ENCODE measurements at regions not wholly inside any gene's neighbourhood (a gene's known extent, or its start where the extent isn't known, plus 50 kb on each side); places are given as distances from the start of the nearest gene placed in this dataset.

DNA sequence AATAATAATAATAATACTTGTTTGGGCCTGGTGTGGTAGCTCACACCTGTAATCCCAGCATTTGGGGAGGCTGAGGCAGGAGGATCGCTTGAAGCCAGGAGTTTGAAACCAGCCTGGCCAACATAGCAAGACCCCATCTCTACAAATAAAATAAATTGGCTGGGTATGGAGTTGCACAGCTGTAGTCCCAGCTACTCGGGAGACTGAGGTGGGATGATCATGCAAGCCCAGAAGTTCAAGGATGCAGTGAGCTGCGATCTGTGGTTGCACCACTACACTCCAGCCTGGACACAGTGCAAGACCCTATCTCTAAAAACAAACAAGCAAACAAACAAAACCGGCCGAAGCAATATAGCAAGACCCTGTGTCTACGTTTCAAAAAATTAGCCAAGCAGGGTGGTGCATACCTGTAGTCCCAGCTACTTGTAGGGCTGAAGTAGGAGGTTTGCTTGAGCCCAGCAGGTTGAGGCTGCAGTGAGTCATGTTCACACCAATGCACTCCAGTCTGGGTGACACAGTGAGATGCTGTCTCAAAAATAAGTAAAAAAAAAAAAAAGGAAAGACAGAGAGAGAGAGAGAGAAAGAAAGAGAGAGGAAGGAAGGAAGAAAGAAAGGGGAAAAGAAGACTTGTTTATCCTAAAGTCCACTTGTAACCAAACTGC lies 85.6 kb upstream of the KDM7A start:
- Histone ChIP-seq H3K4me1 (ENCODE audit: insufficient read depth, low read length) (no peaks in the 10 kb centered on the region), H3K27me3 (ENCODE audit: insufficient read depth, low read length) (peaks cover 38% of the 10 kb centered on the region), H2AFZ (ENCODE audit: low read depth, low read length) (no peak overlapping the region), H3K9ac (ENCODE audit: low read length) (no peak overlapping the region), H3K36me3 (ENCODE audit: insufficient read depth, low read length) (no peaks in the 10 kb centered on the region), H4K20me1 (ENCODE audit: insufficient read depth, low read length) (no peaks in the 10 kb centered on the region), H3K4me3 (ENCODE audit: insufficient read depth, low read depth, low read length) (no peak overlapping the region), H3K79me2 (ENCODE audit: insufficient read depth, low read length) (no peaks in the 10 kb centered on the region), H3K4me2 (ENCODE audit: low read length) (no peak overlapping the region), H3K27ac (ENCODE audit: low read depth, low read length) (no peak overlapping the region), H3K9me3 (ENCODE audit: insufficient read depth, low read depth, low read length) (no peaks in the 10 kb centered on the region)
- TF ChIP-seq EZH2 (IDR thresholded peaks at IDR 0.05; ENCODE audit: insufficient read depth, low read length) = no peak
- TF ChIP-seq, protein P1, sequence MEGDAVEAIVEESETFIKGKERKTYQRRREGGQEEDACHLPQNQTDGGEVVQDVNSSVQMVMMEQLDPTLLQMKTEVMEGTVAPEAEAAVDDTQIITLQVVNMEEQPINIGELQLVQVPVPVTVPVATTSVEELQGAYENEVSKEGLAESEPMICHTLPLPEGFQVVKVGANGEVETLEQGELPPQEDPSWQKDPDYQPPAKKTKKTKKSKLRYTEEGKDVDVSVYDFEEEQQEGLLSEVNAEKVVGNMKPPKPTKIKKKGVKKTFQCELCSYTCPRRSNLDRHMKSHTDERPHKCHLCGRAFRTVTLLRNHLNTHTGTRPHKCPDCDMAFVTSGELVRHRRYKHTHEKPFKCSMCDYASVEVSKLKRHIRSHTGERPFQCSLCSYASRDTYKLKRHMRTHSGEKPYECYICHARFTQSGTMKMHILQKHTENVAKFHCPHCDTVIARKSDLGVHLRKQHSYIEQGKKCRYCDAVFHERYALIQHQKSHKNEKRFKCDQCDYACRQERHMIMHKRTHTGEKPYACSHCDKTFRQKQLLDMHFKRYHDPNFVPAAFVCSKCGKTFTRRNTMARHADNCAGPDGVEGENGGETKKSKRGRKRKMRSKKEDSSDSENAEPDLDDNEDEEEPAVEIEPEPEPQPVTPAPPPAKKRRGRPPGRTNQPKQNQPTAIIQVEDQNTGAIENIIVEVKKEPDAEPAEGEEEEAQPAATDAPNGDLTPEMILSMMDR (IDR thresholded peaks at IDR 0.05; ENCODE audit: insufficient read depth, low read depth, low read length) = no peak
- DNase-seq (ENCODE audit: low read depth) = no peak
- Mint-ChIP-seq H3K4me1 (ENCODE audit: low read depth, unreplicated experiment) (peaks cover 6% of the 10 kb centered on the region), H3K4me3 (ENCODE audit: unreplicated experiment) (no peak overlapping the region), H3K27me3 (ENCODE audit: low read depth, unreplicated experiment) (peaks cover 32% of the 10 kb centered on the region), H3K27ac (ENCODE audit: unreplicated experiment) (no peak overlapping the region), H3K36me3 (ENCODE audit: low read depth, unreplicated experiment) (peaks cover 1% of the 10 kb centered on the region), H3K9me3 (ENCODE audit: unreplicated experiment) (peaks cover 3% of the 10 kb centered on the region)
- no peak for FAIRE-seq

DNA sequence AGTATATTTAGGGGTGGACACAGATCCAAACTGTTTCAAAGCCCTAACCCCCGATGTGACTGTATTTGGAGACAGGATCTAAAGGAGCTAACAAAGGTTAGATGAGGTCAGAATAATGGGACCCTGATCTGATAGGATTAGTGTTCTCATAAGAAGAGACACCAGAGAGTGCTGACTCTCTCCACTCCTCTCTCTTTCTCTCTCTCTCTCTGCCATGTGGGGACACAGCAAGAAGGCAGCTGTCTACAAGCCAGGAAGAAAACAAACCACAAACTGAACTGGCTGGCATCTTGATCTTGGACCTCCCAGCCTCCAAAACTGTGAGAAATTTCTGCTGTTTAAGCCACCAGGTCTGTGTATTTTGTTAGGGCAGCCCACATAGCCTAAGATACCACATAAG lies 84.7 kb upstream of the KDM7A start:
- no peaks in the 10 kb centered on the region for H3K36me3 ChIP-seq (ENCODE audit: insufficient read depth, low read length)
- H3K9me3 ChIP-seq (ENCODE audit: insufficient read depth, low read depth, low read length) = no peaks in the 10 kb centered on the region
- H3K4me1 Mint-ChIP-seq (ENCODE audit: low read depth, unreplicated experiment) = peaks cover 6% of the 10 kb centered on the region
- DNase-seq (ENCODE audit: low read depth) (no peak), FAIRE-seq (no peak)
- H3K4me3 Mint-ChIP-seq (ENCODE audit: unreplicated experiment) = no peak overlapping the region
- no peaks in the 10 kb centered on the region for H3K4me1 ChIP-seq (ENCODE audit: insufficient read depth, low read length)
- H3K4me2 ChIP-seq (ENCODE audit: low read length) = no peak overlapping the region
- H3K36me3 Mint-ChIP-seq (ENCODE audit: low read depth, unreplicated experiment) = peaks cover 3% of the 10 kb centered on the region
- no peak overlapping the region for H3K27ac ChIP-seq (ENCODE audit: low read depth, low read length)
- H3K9ac ChIP-seq (ENCODE audit: low read length) = no peak overlapping the region
- no peak overlapping the region for H2AFZ ChIP-seq (ENCODE audit: low read depth, low read length)
- H3K27me3 Mint-ChIP-seq (ENCODE audit: low read depth, unreplicated experiment) = peaks cover 29% of the 10 kb centered on the region
- TF ChIP-seq EZH2 (IDR thresholded peaks at IDR 0.05; ENCODE audit: insufficient read depth, low read length) = no peak
- TF ChIP-seq, protein P1 (IDR thresholded peaks at IDR 0.05; ENCODE audit: insufficient read depth, low read depth, low read length) = no peak
- no peaks in the 10 kb centered on the region for H4K20me1 ChIP-seq (ENCODE audit: insufficient read depth, low read length)
- no peaks in the 10 kb centered on the region for H3K79me2 ChIP-seq (ENCODE audit: insufficient read depth, low read length)
- H3K4me3 ChIP-seq (ENCODE audit: insufficient read depth, low read depth, low read length) = no peak overlapping the region
- peaks cover 38% of the 10 kb centered on the region for H3K27me3 ChIP-seq (ENCODE audit: insufficient read depth, low read length)
- peaks cover 3% of the 10 kb centered on the region for H3K9me3 Mint-ChIP-seq (ENCODE audit: unreplicated experiment)
- no peak overlapping the region for H3K27ac Mint-ChIP-seq (ENCODE audit: unreplicated experiment)

DNA sequence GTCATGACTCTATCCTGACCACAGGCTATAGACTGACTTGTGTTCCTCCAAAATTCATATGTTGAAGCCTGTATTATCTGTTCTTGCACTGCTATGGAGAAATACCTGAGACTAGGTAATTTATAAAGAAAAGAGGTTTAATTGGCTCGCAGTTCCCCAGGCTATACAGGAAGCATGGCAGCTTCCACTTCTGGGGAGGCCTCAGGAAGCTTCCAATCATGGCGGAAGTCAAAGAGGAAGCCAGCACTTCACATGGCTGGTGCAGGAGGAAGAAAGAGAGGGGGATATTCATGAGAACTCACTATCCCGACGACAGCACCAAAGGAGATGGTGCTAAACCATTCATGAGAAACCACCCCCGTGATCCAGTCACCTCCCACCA lies 84.3 kb upstream of the KDM7A start:
- peaks cover 29% of the 10 kb centered on the region for H3K27me3 Mint-ChIP-seq (ENCODE audit: low read depth, unreplicated experiment)
- H3K4me3 Mint-ChIP-seq (ENCODE audit: unreplicated experiment) = no peak overlapping the region
- Histone ChIP-seq H3K36me3 (ENCODE audit: insufficient read depth, low read length) (no peaks in the 10 kb centered on the region), H3K79me2 (ENCODE audit: insufficient read depth, low read length) (no peaks in the 10 kb centered on the region), H3K27ac (ENCODE audit: low read depth, low read length) (no peak overlapping the region), H3K9me3 (ENCODE audit: insufficient read depth, low read depth, low read length) (no peaks in the 10 kb centered on the region), H3K4me3 (ENCODE audit: insufficient read depth, low read depth, low read length) (no peak overlapping the region), H4K20me1 (ENCODE audit: insufficient read depth, low read length) (no peaks in the 10 kb centered on the region), H3K4me2 (ENCODE audit: low read length) (no peak overlapping the region), H2AFZ (ENCODE audit: low read depth, low read length) (no peak overlapping the region), H3K27me3 (ENCODE audit: insufficient read depth, low read length) (peaks cover 38% of the 10 kb centered on the region), H3K9ac (ENCODE audit: low read length) (no peak overlapping the region), H3K4me1 (ENCODE audit: insufficient read depth, low read length) (no peaks in the 10 kb centered on the region)
- peaks cover 6% of the 10 kb centered on the region for H3K4me1 Mint-ChIP-seq (ENCODE audit: low read depth, unreplicated experiment)
- no peak for FAIRE-seq
- TF ChIP-seq EZH2 (IDR thresholded peaks at IDR 0.05; ENCODE audit: insufficient read depth, low read length) = no peak
- TF ChIP-seq, protein P1 (IDR thresholded peaks at IDR 0.05; ENCODE audit: insufficient read depth, low read depth, low read length) = no peak
- H3K9me3 Mint-ChIP-seq (ENCODE audit: unreplicated experiment) = peaks cover 3% of the 10 kb centered on the region
- no peak for DNase-seq (ENCODE audit: low read depth)
- no peak overlapping the region for H3K27ac Mint-ChIP-seq (ENCODE audit: unreplicated experiment)
- H3K36me3 Mint-ChIP-seq (ENCODE audit: low read depth, unreplicated experiment) = peaks cover 3% of the 10 kb centered on the region

Data from astrocyte (in vitro differentiated cells and primary cell).